ENCODE measurements at regions not wholly inside any gene's neighbourhood (a gene's known extent, or its start where the extent isn't known, plus 50 kb on each side); places are given as distances from the start of the nearest gene placed in this dataset.

DNA sequence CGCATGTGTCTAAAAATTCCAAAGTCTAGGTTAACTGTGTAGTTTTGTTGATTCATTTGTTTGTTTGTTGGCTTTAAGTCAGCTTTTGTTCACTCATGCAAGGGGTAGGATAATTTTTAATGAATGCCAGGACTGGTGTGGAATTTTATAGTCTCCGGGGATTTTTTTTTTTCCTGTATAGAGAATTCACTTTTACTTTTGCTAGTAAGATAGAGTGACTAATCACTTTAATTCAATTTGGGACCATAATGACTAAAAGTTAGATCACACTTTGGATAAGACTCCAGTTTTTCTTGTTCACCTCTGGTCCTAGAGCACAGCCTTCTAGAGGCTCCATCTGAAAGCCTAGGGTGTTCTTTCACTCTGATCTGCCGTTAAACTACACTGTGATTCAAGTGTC, 1690.0 kb downstream of the PCDH9 start:
- WGBS = 86% methylated on average over 3 of the region's 3 CpGs
- TF ChIP-seq, protein P1, sequence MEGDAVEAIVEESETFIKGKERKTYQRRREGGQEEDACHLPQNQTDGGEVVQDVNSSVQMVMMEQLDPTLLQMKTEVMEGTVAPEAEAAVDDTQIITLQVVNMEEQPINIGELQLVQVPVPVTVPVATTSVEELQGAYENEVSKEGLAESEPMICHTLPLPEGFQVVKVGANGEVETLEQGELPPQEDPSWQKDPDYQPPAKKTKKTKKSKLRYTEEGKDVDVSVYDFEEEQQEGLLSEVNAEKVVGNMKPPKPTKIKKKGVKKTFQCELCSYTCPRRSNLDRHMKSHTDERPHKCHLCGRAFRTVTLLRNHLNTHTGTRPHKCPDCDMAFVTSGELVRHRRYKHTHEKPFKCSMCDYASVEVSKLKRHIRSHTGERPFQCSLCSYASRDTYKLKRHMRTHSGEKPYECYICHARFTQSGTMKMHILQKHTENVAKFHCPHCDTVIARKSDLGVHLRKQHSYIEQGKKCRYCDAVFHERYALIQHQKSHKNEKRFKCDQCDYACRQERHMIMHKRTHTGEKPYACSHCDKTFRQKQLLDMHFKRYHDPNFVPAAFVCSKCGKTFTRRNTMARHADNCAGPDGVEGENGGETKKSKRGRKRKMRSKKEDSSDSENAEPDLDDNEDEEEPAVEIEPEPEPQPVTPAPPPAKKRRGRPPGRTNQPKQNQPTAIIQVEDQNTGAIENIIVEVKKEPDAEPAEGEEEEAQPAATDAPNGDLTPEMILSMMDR (IDR thresholded peaks at IDR 0.05) = no peak
- TF ChIP-seq POLR2A (IDR thresholded peaks at IDR 0.05) (no peak), EP300 (IDR thresholded peaks at IDR 0.05) (no peak), POLR2AphosphoS5 (IDR thresholded peaks at IDR 0.05) (no peak)
- H3K4me3 ChIP-seq = no peak overlapping the region

DNA sequence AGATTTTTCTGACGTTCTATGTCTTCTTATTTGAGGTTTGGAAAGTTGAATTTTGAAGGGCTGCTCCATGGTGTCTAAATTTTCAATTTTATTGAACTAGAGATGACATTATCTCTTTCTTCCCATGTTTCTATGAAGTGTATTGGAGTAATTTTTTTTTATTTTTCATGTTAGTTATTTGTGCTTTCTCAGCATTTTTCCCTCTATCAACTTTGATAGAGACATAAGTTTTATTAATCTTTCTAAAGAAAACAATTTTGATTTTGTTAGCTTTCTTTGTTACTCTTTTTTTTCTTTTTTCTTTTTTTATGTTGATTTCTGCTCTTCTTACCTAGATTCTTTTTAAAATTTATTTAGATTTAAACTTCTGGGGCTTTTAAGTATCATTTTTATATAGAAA, 1694.8 kb downstream of the PCDH9 start:
- Histone ChIP-seq H3K27ac (no peak overlapping the region), H3K4me3 (no peak overlapping the region), H3K9me3 (no peaks in the 10 kb centered on the region), H3K36me3 (no peaks in the 10 kb centered on the region), H3K27me3 (no peaks in the 10 kb centered on the region), H3K4me1 (no peaks in the 10 kb centered on the region)
- 89% methylated on average over 1 of the region's 1 CpG for WGBS
- TF ChIP-seq, protein P1 (IDR thresholded peaks at IDR 0.05) = no peak
- TF ChIP-seq POLR2A (IDR thresholded peaks at IDR 0.05) (no peak), POLR2AphosphoS5 (IDR thresholded peaks at IDR 0.05) (no peak), EP300 (IDR thresholded peaks at IDR 0.05) (no peak)
- DNase-seq (ENCODE audit: low spot score in 2 of 2) = no peak

More for the DNA sequence above, 1690.0 kb downstream of the PCDH9 start:
- Histone ChIP-seq H3K27me3 (no peaks in the 10 kb centered on the region), H3K9me3 (no peaks in the 10 kb centered on the region), H3K4me1 (no peaks in the 10 kb centered on the region), H3K36me3 (no peaks in the 10 kb centered on the region), H3K27ac (no peak overlapping the region)
- DNase-seq (ENCODE audit: low spot score in 2 of 2) = no peak

DNA sequence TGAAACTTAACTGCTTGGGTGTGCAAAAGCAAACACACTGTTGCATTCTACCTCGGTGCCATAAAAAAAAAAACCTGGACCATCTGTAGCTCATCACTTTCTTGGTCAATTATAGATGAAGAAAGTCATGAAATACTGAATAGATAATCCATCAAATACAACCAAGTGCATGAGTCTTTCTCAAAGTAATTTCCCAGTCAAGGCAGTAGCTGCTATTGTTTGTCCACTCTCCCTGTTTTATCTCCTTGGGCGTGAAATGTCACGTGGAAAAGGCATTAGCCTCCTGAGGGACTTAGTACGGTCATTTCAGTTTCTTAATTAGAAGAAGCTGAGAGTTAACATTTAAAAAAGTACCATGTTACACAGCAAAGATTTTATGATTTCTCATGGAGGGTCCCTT, 1697.9 kb downstream of the PCDH9 start:
- no peaks in the 10 kb centered on the region for H3K36me3 ChIP-seq
- H3K27me3 ChIP-seq = no peaks in the 10 kb centered on the region
- DNase-seq (ENCODE audit: low spot score in 2 of 2) = no peak
- no peaks in the 10 kb centered on the region for H3K4me1 ChIP-seq
- no peak overlapping the region for H3K4me3 ChIP-seq
- no peaks in the 10 kb centered on the region for H3K9me3 ChIP-seq
- 67% methylated on average over 4 of the region's 4 CpGs for WGBS
- TF ChIP-seq EP300 (IDR thresholded peaks at IDR 0.05) (no peak), POLR2A (IDR thresholded peaks at IDR 0.05) (no peak), POLR2AphosphoS5 (IDR thresholded peaks at IDR 0.05) (no peak)
- TF ChIP-seq, protein P1 (IDR thresholded peaks at IDR 0.05) = no peak
- H3K27ac ChIP-seq = no peak overlapping the region

DNA sequence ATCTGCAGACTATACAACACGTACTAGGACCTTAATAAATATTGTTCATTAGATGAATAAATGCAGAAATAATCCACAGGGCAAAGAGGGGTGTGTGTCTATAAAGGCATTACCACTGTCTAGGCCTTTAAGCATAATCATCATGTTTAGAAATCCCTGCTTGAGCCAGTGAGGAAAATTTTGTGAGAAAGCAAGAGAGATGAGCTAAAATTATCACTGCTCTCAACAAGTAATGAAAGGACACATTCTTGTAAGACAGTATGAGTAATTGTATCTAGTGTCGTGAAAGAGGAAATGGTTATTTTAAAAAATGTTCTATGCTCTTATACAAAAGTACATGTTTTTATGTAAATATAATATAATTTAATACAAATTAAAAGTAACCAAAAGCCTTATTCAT, 1699.4 kb downstream of the PCDH9 start:
- DNase-seq (ENCODE audit: low spot score in 2 of 2) = no peak
- H3K9me3 ChIP-seq = no peaks in the 10 kb centered on the region
- H3K27ac ChIP-seq = no peak overlapping the region
- H3K36me3 ChIP-seq = no peaks in the 10 kb centered on the region
- 54% methylated on average over 2 of the region's 2 CpGs for WGBS
- no peak overlapping the region for H3K4me3 ChIP-seq
- H3K4me1 ChIP-seq = no peaks in the 10 kb centered on the region
- no peaks in the 10 kb centered on the region for H3K27me3 ChIP-seq
- no peak for TF ChIP-seq EP300 (IDR thresholded peaks at IDR 0.05)
- TF ChIP-seq POLR2AphosphoS5 (IDR thresholded peaks at IDR 0.05) = no peak
- TF ChIP-seq POLR2A (IDR thresholded peaks at IDR 0.05) = no peak
- TF ChIP-seq, protein P1 (IDR thresholded peaks at IDR 0.05) = no peak

DNA sequence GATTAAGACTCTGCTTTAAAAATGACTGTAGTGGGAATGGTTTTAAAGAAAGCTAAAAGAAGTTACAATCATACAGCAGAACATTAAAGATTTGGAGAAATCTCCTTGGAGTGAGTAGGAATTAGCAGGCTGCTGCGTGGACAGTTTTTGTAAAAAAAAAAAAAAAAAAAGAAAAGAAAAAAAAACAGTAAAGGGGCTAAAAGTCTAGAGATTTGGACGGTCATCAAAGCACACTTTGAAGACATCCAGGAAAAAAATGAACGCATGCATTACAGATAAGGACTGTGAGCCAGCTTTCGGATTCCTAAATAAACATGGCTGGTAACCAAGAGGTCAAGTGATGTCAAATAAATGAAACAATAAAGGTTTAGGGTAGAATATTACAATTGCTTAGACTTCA, 1700.6 kb downstream of the PCDH9 start:
- H3K36me3 ChIP-seq = no peaks in the 10 kb centered on the region
- H3K9me3 ChIP-seq = no peaks in the 10 kb centered on the region
- no peaks in the 10 kb centered on the region for H3K27me3 ChIP-seq
- WGBS = 60% methylated on average over 4 of the region's 4 CpGs
- no peak overlapping the region for H3K4me3 ChIP-seq
- H3K4me1 ChIP-seq = no peaks in the 10 kb centered on the region
- H3K27ac ChIP-seq = no peak overlapping the region
- TF ChIP-seq POLR2AphosphoS5 (IDR thresholded peaks at IDR 0.05) (no peak), POLR2A (IDR thresholded peaks at IDR 0.05) (no peak), EP300 (IDR thresholded peaks at IDR 0.05) (no peak)
- TF ChIP-seq, protein P1 (IDR thresholded peaks at IDR 0.05) = no peak
- no peak for DNase-seq (ENCODE audit: low spot score in 2 of 2)

Data from suprapubic skin (tissue), 4 donors.